IgD-negative memory B cell (primary cell): ENCODE measurements at regions not wholly inside any gene's neighbourhood (a gene's known extent, or its start where the extent isn't known, plus 50 kb on each side); places are given as distances from the start of the nearest gene placed in this dataset.
"Not testable (repeated sequence)": the region's sequence is repeated elsewhere in the genome, so short reads cannot be mapped to it uniquely, and the experiment has no call there.

ENCODE experiments used
- H3K27ac Mint-ChIP-seq, 3 donors: one replicate each; pipeline ENCODE4 v1.8.0; 2020 to 2022; ENCODE audit warnings: mild to moderate bottlenecking in 3 of 3, mixed read lengths in 3 of 3, moderate library complexity in 1 of 3
- H3K27me3 Mint-ChIP-seq: one replicate; pipeline ENCODE4 v1.8.0; 2021; ENCODE audit warnings: mixed read lengths
- H3K36me3 Mint-ChIP-seq: one replicate; pipeline ENCODE4 v1.8.0; 2020; ENCODE audit warnings: mild to moderate bottlenecking, mixed read lengths
- H3K4me1 Mint-ChIP-seq, 3 donors: one replicate each; pipeline ENCODE4 v1.8.0; 2020 to 2022; ENCODE audit warnings: mixed read lengths in 3 of 3, mild to moderate bottlenecking in 1 of 3
- H3K4me3 Mint-ChIP-seq, 4 donors: one replicate each; pipeline ENCODE4 v1.8.0; 2020 to 2022; ENCODE audit warnings: mild to moderate bottlenecking in 4 of 4, mixed read lengths in 4 of 4, moderate library complexity in 3 of 4
- H3K9me3 Mint-ChIP-seq, 3 donors: one replicate each; pipeline ENCODE4 v1.8.0; 2020 to 2021; ENCODE audit warnings: mixed read lengths in 3 of 3, mild to moderate bottlenecking in 1 of 3

DNA sequence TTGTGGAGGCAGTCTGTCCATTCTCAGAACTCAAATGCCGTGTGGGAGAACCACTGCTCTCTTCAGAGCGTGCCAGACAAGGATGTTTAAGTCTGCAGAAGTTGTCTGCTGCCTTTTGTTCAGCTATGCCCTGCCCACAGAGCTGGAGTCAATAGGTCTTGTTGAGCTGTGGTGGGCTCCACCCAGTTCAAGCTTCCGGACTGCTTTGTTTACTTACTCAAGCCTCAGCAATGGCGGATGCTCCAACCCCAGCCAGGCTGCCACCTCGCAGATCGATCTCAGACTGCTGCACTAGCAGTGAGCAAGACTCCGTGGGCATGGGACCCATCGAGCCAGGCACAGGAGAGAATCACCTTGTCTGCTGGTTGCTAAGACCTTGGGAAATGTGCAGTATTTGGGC is 68.5 kb upstream of the UBQLN2 start:
- not testable (repeated sequence) for H3K27ac Mint-ChIP-seq, H3K27me3 Mint-ChIP-seq, H3K4me3 Mint-ChIP-seq, H3K36me3 Mint-ChIP-seq, H3K9me3 Mint-ChIP-seq, H3K4me1 Mint-ChIP-seq

DNA sequence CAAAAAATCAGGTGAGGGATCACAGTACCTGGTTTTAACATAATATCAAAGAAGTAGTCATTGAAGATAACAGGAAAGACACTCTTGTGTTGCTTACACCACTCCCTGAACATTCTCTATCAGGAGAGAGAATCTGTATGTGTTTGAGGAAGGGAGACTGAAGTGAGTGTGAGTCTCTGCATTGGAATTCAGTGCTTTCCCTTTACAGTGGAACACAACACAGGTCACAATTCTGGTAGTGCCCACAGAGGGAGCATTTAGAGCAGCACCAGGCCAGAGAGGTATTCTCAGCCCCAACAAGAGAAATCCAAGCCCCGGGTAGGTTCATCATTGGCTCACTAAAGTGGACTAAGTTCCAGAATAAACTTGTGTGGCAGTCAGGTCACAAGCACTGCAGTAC is 64.7 kb upstream of the UBQLN2 start:
- peaks cover 1% of the 10 kb centered on the region for H3K27me3 Mint-ChIP-seq
- peaks cover 0 to 2% (median 0%) of the 10 kb centered on the region in 3 donors for H3K9me3 Mint-ChIP-seq
- no peaks in the 10 kb centered on the region for H3K4me1 Mint-ChIP-seq
- no peak overlapping the region for H3K4me3 Mint-ChIP-seq
- no peaks in the 10 kb centered on the region for H3K36me3 Mint-ChIP-seq
- H3K27ac Mint-ChIP-seq, result no peak overlapping the region

DNA sequence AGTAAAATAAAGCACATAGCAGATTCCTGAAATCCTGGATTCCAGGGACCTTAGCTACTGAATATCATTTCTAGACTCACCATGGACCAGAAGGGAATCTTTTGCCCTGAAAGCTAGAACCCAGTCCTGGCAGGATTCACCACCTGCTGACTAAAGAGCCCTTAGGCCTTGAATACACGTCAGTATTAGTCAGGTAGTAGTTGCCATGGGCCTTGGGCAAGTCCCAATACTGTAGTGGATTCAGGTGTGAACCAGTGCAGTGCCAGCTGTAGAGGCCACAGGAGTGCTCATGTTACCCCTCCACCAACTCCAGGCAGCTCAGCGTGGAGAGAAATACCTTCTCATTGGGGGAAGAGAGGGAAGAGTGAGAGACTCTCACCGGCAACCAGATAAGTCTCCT is 64.1 kb upstream of the UBQLN2 start:
- no peaks in the 10 kb centered on the region for H3K4me1 Mint-ChIP-seq
- no peak overlapping the region for H3K27ac Mint-ChIP-seq
- H3K27me3 Mint-ChIP-seq, result peaks cover 3% of the 10 kb centered on the region
- no peak overlapping the region for H3K4me3 Mint-ChIP-seq
- H3K36me3 Mint-ChIP-seq, result no peaks in the 10 kb centered on the region
- H3K9me3 Mint-ChIP-seq, result peaks cover 0 to 2% (median 0%) of the 10 kb centered on the region in 3 donors

DNA sequence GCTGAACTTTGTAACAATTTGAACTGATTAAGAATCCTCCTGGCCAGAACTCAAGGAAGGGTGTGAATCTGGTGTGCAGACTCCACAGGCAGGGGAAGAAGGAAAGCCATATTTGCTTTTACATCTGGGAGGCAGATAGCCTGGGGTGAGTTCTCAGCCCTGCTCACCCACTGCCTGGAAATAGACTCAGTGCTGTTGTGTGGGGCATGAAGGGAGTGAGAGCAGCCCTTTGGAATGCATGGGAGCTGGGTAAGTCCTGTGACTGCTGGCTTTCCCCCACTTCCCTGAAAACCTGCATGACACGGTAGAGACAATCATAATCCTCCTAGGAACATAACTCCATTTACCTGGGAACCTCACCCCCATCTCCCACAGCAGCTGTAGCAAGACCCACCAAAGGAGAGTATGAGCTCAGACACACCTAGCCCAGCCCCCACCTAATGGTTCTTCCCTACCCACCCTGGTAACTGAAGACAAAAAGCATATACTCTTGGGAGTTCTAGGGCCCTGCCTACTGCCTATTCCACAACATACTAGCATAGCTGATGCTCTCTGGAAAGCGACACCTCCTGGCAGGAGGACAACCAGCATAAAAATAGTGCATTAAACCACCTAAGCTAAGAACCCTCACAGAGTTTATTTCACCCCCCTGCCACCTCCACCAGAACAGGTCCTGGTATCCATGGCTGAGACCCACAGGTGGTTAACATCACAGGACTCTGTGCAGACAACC is 59.3 kb upstream of the UBQLN2 start:
- H3K27me3 Mint-ChIP-seq, result peaks cover 4% of the 10 kb centered on the region
- H3K4me3 Mint-ChIP-seq, result no peak overlapping the region
- no peaks in the 10 kb centered on the region for H3K36me3 Mint-ChIP-seq
- no peak overlapping the region for H3K27ac Mint-ChIP-seq
- H3K9me3 Mint-ChIP-seq, result peaks cover under 1 to 11% (median 7%) of the 10 kb centered on the region in 3 donors
- no peaks in the 10 kb centered on the region for H3K4me1 Mint-ChIP-seq

DNA sequence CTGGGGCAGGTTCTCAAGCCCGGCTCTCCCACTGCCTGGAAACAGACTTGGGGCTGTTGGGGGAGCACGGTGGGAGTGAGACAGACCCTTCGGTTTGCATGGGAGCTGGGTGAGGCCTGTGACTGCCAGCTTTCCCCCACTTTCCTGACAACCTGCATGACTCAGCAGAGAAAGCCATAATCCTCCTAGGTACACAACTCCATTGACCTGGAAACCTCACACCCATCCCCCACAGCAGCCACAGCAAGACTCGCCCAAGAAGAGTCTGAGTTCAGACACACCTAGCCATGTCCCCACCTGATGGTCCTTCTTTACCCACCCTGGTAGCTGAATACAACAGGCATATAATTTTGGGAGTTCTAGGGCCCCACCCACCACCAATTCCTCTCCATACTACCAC is 57.6 kb upstream of the UBQLN2 start:
- Mint-ChIP-seq H3K4me1 (no peaks in the 10 kb centered on the region), H3K27ac (no peak overlapping the region), H3K27me3 (peaks cover 3% of the 10 kb centered on the region), H3K36me3 (no peaks in the 10 kb centered on the region), H3K9me3 (peaks cover 10 to 16% (median 14%) of the 10 kb centered on the region in 3 donors), H3K4me3 (no peak overlapping the region)
